Keratinocyte (primary cell): ENCODE measurements at regions not wholly inside any gene's neighbourhood (a gene's known extent, or its start where the extent isn't known, plus 50 kb on each side); places are given as distances from the start of the nearest gene placed in this dataset.

Experiments used
- DNase-seq: peaks from one replicate; pipeline ENCODE4 v3.0.0-alpha.2; 2011; ENCODE audit warnings: low read depth, missing footprints, low spot score
- FAIRE-seq: peaks from 2 replicates; lab custom pipeline; 2011; peaks lifted over from hg19 to GRCh38; lab: Jason Lieb, UNC
- H2AFZ ChIP-seq: 2 replicates; pipeline ENCODE4 v1.6.0; 2012; ENCODE audit warnings: low read length, control low read depth, inconsistent platforms; ENCODE audit not compliant: control insufficient read depth
- H3K27ac ChIP-seq: 2 replicates; pipeline ENCODE4 v1.5.1; 2011; ENCODE audit warnings: low read length; ENCODE audit not compliant: control insufficient read depth, insufficient read depth
- H3K27me3 ChIP-seq: 3 replicates; pipeline ENCODE4 v1.6.0; 2011; ENCODE audit warnings: low read length; ENCODE audit not compliant: control insufficient read depth, insufficient read depth; ENCODE audit errors: extremely low read depth
- H3K36me3 ChIP-seq, 2 experiments: 2 replicates in 1 of 2; 3 replicates in 1 of 2; pipeline ENCODE4 v1.5.1; 2011; ENCODE audit warnings: low read length in 2 of 2, mild to moderate bottlenecking in 1 of 2; ENCODE audit not compliant: control insufficient read depth in 2 of 2, insufficient read depth in 2 of 2; ENCODE audit errors: extremely low read depth in 1 of 2
- H3K4me1 ChIP-seq: 3 replicates; pipeline ENCODE4 v1.5.1; 2011; ENCODE audit warnings: low read length; ENCODE audit not compliant: control insufficient read depth, insufficient read depth; ENCODE audit errors: extremely low read depth
- H3K4me2 ChIP-seq: 3 replicates; pipeline ENCODE4 v1.6.0; 2011; ENCODE audit warnings: low read depth, low read length; ENCODE audit not compliant: control insufficient read depth, insufficient read depth; ENCODE audit errors: extremely low read depth
- H3K4me3 ChIP-seq, 3 experiments: fragments of 200-600 bp in 1 of 3; sonication (generic) in 1 of 3; 2 replicates in 2 of 3; 3 replicates in 1 of 3; pipeline ENCODE4 v1.5.1; 2011 to 2016; ENCODE audit warnings: low read length in 3 of 3, mild to moderate bottlenecking in 3 of 3, control low read depth in 2 of 3, inconsistent platforms in 1 of 3, low read depth in 1 of 3, mixed read lengths in 1 of 3, mixed run types in 1 of 3, moderate library complexity in 1 of 3; ENCODE audit not compliant: control insufficient read depth in 2 of 3, insufficient read depth in 2 of 3; ENCODE audit errors: extremely low read depth in 1 of 3
- H3K79me2 ChIP-seq: 2 replicates; pipeline ENCODE4 v1.6.0; 2012; ENCODE audit warnings: low read length; ENCODE audit not compliant: control insufficient read depth, insufficient read depth
- H3K9ac ChIP-seq: 3 replicates; pipeline ENCODE4 v1.6.0; 2011; ENCODE audit warnings: low read length; ENCODE audit not compliant: control insufficient read depth, insufficient read depth; ENCODE audit errors: extremely low read depth
- H3K9me1 ChIP-seq: 3 replicates; pipeline ENCODE4 v1.6.0; 2011; ENCODE audit warnings: low read length; ENCODE audit not compliant: control insufficient read depth, insufficient read depth; ENCODE audit errors: extremely low read depth
- H3K9me3 ChIP-seq: 2 replicates; pipeline ENCODE4 v1.5.1; 2012; ENCODE audit warnings: low read depth, low read length; ENCODE audit not compliant: control insufficient read depth
- H4K20me1 ChIP-seq: 3 replicates; pipeline ENCODE4 v1.6.0; 2011; ENCODE audit warnings: low read length; ENCODE audit not compliant: control insufficient read depth, insufficient read depth; ENCODE audit errors: extremely low read depth
- CTCF ChIP-seq, 3 experiments: IDR thresholded peaks in 1 of 3; conservative IDR thresholded peaks in 1 of 3; optimal IDR thresholded peaks in 1 of 3; 2 replicates in 2 of 3; 3 replicates in 1 of 3; pipeline versions ENCODE3 to v1.5.1; 2011; ENCODE audit warnings: low read length in 3 of 3, mild to moderate bottlenecking in 3 of 3, moderate library complexity in 2 of 3, control low read depth in 1 of 3, inconsistent platforms in 1 of 3; ENCODE audit not compliant: insufficient read depth in 2 of 3; ENCODE audit errors: extremely low read depth in 1 of 3
- EZH2 ChIP-seq: IDR thresholded peaks from one replicate; pipeline ENCODE4 v1.6.1; 2012; ENCODE audit warnings: inconsistent platforms, mild to moderate bottlenecking, low read length, moderate library complexity
- dilution Hi-C: fragments of 300-500 bp; cut with MboI; formaldehyde crosslinking; loops from one replicate; pipeline ENCODE4 v1.7.0; 2020; ENCODE audit warnings: low sequenced_read_pairs; ENCODE audit not compliant: extremely low pct_ligation_motif_present

DNA sequence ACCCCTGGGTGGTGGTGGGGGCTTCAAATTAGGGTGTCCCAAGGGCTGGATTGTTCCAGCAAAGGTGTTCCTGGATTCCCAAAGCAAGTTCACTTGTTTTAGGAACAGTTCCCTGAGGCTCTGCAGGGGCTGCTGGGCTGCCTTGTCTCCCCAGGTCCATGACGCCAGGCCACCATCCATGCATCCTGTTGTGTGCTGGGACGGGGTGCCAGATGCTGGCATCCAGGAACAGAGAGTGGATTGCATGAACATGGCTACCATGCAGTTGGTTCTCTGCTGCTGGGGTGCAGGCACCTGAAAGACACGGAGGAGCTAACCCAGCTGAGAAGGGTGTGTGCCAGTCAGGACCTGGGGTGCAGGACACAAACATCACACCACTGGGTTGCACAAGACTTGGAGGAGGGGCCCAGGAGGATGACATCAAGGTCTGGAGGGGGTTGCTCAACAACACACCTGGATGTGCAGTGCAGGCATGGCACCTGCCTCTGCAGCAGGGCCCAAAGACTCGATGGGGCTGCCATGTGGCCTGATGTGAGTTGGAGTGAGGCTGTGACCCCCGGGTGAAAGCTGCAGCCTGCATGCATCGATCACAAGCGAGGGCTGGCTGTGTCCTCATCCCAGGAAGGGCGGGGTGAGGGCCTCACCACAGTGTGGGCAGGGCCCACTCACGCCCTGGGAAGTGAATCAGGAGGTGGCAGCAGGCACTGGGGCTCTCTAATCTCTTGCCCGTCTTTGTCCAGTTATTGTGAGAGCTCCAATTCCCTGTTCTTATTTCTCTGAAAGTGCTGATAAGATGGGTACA lies 74.0 kb upstream of the CLDN5 start:
- Histone ChIP-seq H2AFZ (no peak overlapping the region), H3K36me3 (no peaks in the 10 kb centered on the region), H3K27ac (no peak overlapping the region), H3K27me3 (no peaks in the 10 kb centered on the region), H3K79me2 (no peaks in the 10 kb centered on the region), H3K9me3 (no peaks in the 10 kb centered on the region), H3K9ac (no peak overlapping the region), H3K4me2 (no peak overlapping the region), H3K9me1 (no peaks in the 10 kb centered on the region), H3K4me3 (no peak overlapping the region), H4K20me1 (no peaks in the 10 kb centered on the region), H3K4me1 (peaks cover 10% of the 10 kb centered on the region)
- dilution Hi-C loops, result no loop called here
- TF ChIP-seq EZH2 (no peak), CTCF (optimal IDR thresholded peaks at IDR 0.05 in 1 of 3, IDR thresholded peaks at IDR 0.05 in 1 of 3, conservative IDR thresholded peaks at IDR 0.05 in 1 of 3; ENCODE audit: extremely low read depth in 1 of 3, insufficient read depth in 2 of 3, low read length in 3 of 3) (no peak)
- DNase-seq (no peak), FAIRE-seq (no peak)

DNA sequence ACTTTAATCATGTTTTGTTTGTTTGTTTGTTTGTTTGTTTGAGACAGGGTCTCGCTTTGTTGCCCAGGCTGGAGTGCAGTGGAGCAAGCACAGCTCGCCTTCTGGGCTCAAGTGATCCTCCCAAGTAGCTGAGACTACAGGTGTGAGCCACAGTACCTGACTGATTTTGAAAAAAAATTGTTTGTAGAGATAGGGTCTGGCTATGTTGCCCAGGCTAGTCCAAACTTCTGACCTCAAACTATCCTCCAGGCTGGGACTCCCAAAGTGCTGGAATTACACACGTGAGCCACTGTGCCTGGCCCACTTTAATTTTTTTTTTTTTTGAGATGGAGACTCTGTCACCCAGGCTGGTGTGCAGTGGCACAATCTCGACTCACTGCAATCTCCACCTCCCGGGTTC lies 74.8 kb upstream of the CLDN5 start:
- H3K4me2 ChIP-seq, result no peak overlapping the region
- no peaks in the 10 kb centered on the region for H3K9me3 ChIP-seq
- TF ChIP-seq CTCF (optimal IDR thresholded peaks at IDR 0.05 in 1 of 3, IDR thresholded peaks at IDR 0.05 in 1 of 3, conservative IDR thresholded peaks at IDR 0.05 in 1 of 3; ENCODE audit: extremely low read depth in 1 of 3, insufficient read depth in 2 of 3, low read length in 3 of 3) (no peak), EZH2 (no peak)
- no peaks in the 10 kb centered on the region for H3K36me3 ChIP-seq
- no peak overlapping the region for H3K4me3 ChIP-seq
- DNase-seq (no peak), FAIRE-seq (no peak)
- dilution Hi-C loops, result no loop called here
- no peak overlapping the region for H3K27ac ChIP-seq
- no peak overlapping the region for H3K9ac ChIP-seq
- H3K27me3 ChIP-seq, result no peaks in the 10 kb centered on the region
- H3K4me1 ChIP-seq, result peaks cover 10% of the 10 kb centered on the region
- no peaks in the 10 kb centered on the region for H4K20me1 ChIP-seq
- H2AFZ ChIP-seq, result no peak overlapping the region
- no peaks in the 10 kb centered on the region for H3K9me1 ChIP-seq
- no peaks in the 10 kb centered on the region for H3K79me2 ChIP-seq
